ENCODE measurements at regions not wholly inside any gene's neighbourhood (a gene's known extent, or its start where the extent isn't known, plus 50 kb on each side); places are given as distances from the start of the nearest gene placed in this dataset.

DNA sequence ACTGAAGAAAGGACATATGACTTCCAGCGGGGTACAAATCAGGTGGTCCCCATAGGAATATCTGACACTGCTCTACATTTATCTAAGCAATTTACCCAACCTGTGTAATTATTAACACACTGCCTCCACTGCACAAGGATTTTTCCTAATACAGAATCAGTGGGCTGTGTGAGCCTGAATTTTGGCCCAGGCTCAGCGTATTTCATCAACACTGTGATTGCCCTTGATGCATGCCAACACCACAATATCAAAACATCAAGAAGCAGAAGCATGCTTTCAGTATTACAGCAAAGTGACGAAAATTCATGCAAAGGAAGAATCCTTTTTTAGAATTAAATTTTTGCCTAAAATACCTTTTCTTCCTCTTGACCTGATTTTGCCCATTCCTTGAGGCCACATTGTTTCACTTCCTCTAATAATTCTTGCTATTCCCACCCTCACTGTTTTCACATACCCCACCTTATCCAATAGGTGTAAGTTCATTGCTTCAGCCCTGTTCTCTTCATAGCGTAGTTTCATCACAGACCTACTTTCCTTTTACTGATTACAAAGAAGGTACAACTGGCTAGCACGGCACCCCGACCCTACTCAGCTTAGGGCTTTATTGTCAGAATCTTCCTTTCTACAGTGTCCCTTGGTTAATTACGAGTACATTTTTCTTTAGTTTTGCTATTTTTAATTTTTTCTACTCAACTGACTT is 83.7 kb upstream of the PTCHD4 start:
- TF ChIP-seq, protein P1, sequence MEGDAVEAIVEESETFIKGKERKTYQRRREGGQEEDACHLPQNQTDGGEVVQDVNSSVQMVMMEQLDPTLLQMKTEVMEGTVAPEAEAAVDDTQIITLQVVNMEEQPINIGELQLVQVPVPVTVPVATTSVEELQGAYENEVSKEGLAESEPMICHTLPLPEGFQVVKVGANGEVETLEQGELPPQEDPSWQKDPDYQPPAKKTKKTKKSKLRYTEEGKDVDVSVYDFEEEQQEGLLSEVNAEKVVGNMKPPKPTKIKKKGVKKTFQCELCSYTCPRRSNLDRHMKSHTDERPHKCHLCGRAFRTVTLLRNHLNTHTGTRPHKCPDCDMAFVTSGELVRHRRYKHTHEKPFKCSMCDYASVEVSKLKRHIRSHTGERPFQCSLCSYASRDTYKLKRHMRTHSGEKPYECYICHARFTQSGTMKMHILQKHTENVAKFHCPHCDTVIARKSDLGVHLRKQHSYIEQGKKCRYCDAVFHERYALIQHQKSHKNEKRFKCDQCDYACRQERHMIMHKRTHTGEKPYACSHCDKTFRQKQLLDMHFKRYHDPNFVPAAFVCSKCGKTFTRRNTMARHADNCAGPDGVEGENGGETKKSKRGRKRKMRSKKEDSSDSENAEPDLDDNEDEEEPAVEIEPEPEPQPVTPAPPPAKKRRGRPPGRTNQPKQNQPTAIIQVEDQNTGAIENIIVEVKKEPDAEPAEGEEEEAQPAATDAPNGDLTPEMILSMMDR (conservative IDR thresholded peaks at IDR 0.05): no peak
- Histone ChIP-seq H3K27ac (ENCODE audit: insufficient read length, low read depth, low read length) (no peak overlapping the region), H3K79me1 (ENCODE audit: insufficient read depth, low read depth, low read length, poor library complexity, severe bottlenecking) (no peaks in the 10 kb centered on the region), H4K5ac (ENCODE audit: insufficient read length, low read depth, low read length) (no peak overlapping the region), H2BK15ac (ENCODE audit: low read depth, low read length) (no peak overlapping the region), H3K9ac (ENCODE audit: extremely low read depth, insufficient read length, low read length) (no peak overlapping the region), H3K4me2 (ENCODE audit: insufficient read depth, insufficient read length, low read length) (no peak overlapping the region), H2AK5ac (ENCODE audit: insufficient read length, low read length) (no peak overlapping the region), H2BK120ac (ENCODE audit: low read depth, low read length, poor library complexity, severe bottlenecking) (no peak overlapping the region), H3K4ac (ENCODE audit: low read depth, low read length) (no peak overlapping the region), H2AFZ (ENCODE audit: low read length) (no peak overlapping the region), H4K91ac (ENCODE audit: insufficient read length, low read depth, low read length) (no peak overlapping the region), H3K27me3 (ENCODE audit: insufficient read depth, low read length) (no peaks in the 10 kb centered on the region), H2BK12ac (ENCODE audit: insufficient read length, low read depth, low read length) (no peak overlapping the region), H4K20me1 (ENCODE audit: control insufficient read depth, insufficient read depth, insufficient read length) (no peaks in the 10 kb centered on the region), H3K14ac (ENCODE audit: insufficient read depth, low read length) (no peak overlapping the region), H3K23me2 (ENCODE audit: insufficient read length, low read depth, low read length, poor library complexity, severe bottlenecking) (no peaks in the 10 kb centered on the region), H3K18ac (ENCODE audit: insufficient read length, low read depth, low read length) (no peak overlapping the region), H2BK20ac (ENCODE audit: low read depth, low read length, poor library complexity, severe bottlenecking) (no peak overlapping the region), H3K9me3 (ENCODE audit: control insufficient read depth, low read depth, low read length) (no peaks in the 10 kb centered on the region), H3K56ac (ENCODE audit: insufficient read length, low read depth, low read length) (no peak overlapping the region), H3K4me1 (ENCODE audit: insufficient read depth, low read length) (no peaks in the 10 kb centered on the region; the same call in 1 of the 2 replicates), H3T11ph (ENCODE audit: low read length) (no peak overlapping the region), H2BK5ac (ENCODE audit: insufficient read length, low read length) (no peak overlapping the region), H4K8ac (replicated peaks; ENCODE audit: insufficient read length, low read depth, low read length) (no peak overlapping the region), H3K23ac (ENCODE audit: insufficient read length, low read depth, low read length) (no peak overlapping the region), H3K79me2 (ENCODE audit: insufficient read depth, low read length) (no peaks in the 10 kb centered on the region)
- Mint-ChIP-seq H3K9me3 (no peaks in the 10 kb centered on the region), H3K4me3 (no peak overlapping the region), H3K36me3 (ENCODE audit: insufficient read depth in 1 of 3, low read depth in 3 of 3) (no peaks in the 10 kb centered on the region; a peak in 1 of 7 replicates), H3K4me1 (peaks cover 2 to 4% of the 10 kb centered on the region in 2 experiments; a peak in 2 of 4 replicates), H3K27me3 (ENCODE audit: low read depth) (no peaks in the 10 kb centered on the region), H3K27ac (no peak overlapping the region)
- no peak for DNase-seq
- no CpG with 5 or more reads among the region's 7 CpGs for WGBS (ENCODE audit: extremely low coverage, insufficient read length, low lambda C conversion rate)

Measured in H9 (cell line).